SK-N-MC (cell line): ENCODE measurements at regions not wholly inside any gene's neighbourhood (a gene's known extent, or its start where the extent isn't known, plus 50 kb on each side); places are given as distances from the start of the nearest gene placed in this dataset.

ENCODE experiments used
- DNase-seq: peaks from one replicate; pipeline ENCODE4 v3.0.0-alpha.2; 2011; ENCODE audit warnings: low read depth, low spot score
- H3K27ac ChIP-seq: fragments of 200-600 bp; sonication (generic); 2 replicates; pipeline ENCODE4 v1.5.1; 2016; ENCODE audit warnings: mixed run types
- H3K36me3 ChIP-seq: fragments of 200-600 bp; sonication (generic); 2 replicates; pipeline ENCODE4 v1.6.1; 2017; ENCODE audit warnings: antibody characterized with exemption, low read length, mixed read lengths; ENCODE audit not compliant: insufficient read depth
- H3K4me3 ChIP-seq: fragments of 200-600 bp; sonication (generic); 2 replicates; pipeline ENCODE4 v1.5.1; 2016
- H3K9ac ChIP-seq: fragments of 200-600 bp; sonication (generic); 2 replicates; pipeline ENCODE4 v1.8.0; 2017; ENCODE audit warnings: mixed run types, mixed read lengths; ENCODE audit not compliant: insufficient read length
- H3K9me3 ChIP-seq: fragments of 200-600 bp; sonication (generic); 2 replicates; pipeline ENCODE4 v1.6.1; 2017; ENCODE audit warnings: low read depth, mild to moderate bottlenecking, antibody characterized with exemption, low read length, moderate library complexity, mixed read lengths
- EZH2 ChIP-seq: fragments of 200-600 bp; sonication (generic); IDR thresholded peaks from one replicate; pipeline ENCODE4 v1.6.1; 2017; ENCODE audit warnings: antibody characterized with exemption
- FOXP2 ChIP-seq: optimal IDR thresholded peaks from 2 replicates; pipeline ENCODE3; 2011; ENCODE audit warnings: mild to moderate bottlenecking, moderate library complexity; ENCODE audit not compliant: insufficient read depth; ENCODE audit errors: extremely low read length, control extremely low read depth
- POLR2AphosphoS5 ChIP-seq: IDR thresholded peaks from 2 replicates; pipeline ENCODE4 v1.6.1; 2012; ENCODE audit warnings: mild to moderate bottlenecking, low read depth, low read length, borderline replicate concordance

DNA sequence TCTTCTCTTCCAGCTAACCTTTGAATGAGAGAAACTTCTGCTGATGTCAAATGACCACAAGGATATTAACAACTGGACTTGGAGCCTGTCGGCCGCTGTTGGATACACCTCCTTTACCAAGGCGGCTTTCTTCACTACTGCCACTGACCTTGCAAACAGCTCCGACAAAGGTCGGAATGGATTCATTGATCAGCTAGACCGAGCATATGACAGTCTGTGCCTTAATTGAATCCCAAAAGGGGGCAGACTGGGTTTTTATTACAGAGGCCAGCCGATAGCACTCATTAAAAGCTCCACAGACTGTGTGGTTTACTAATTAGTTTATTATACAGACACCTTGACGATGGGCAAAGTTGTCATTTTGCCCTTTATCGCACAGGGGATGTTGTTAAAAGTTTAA, 394.5 kb downstream of the RERGL start:
- Histone ChIP-seq H3K4me3 (no peak overlapping the region), H3K27ac (no peak overlapping the region), H3K36me3 (no peaks in the 10 kb centered on the region)

GRCh38 chr12:17691369-17691768, 398.6 kb downstream of the RERGL start:
- Histone ChIP-seq H3K4me3 (no peak overlapping the region), H3K9me3 (no peaks in the 10 kb centered on the region), H3K27ac (no peak overlapping the region), H3K36me3 (no peaks in the 10 kb centered on the region), H3K9ac (no peak overlapping the region)
- DNase-seq: no peak
- no peak for TF ChIP-seq POLR2AphosphoS5
- no peak for TF ChIP-seq FOXP2
- no peak for TF ChIP-seq EZH2

More for the DNA sequence above, 394.5 kb downstream of the RERGL start:
- DNase-seq: no peak
- TF ChIP-seq FOXP2 (no peak), EZH2 (no peak), POLR2AphosphoS5 (no peak)
- H3K9ac ChIP-seq: no peak overlapping the region
- no peaks in the 10 kb centered on the region for H3K9me3 ChIP-seq

DNA sequence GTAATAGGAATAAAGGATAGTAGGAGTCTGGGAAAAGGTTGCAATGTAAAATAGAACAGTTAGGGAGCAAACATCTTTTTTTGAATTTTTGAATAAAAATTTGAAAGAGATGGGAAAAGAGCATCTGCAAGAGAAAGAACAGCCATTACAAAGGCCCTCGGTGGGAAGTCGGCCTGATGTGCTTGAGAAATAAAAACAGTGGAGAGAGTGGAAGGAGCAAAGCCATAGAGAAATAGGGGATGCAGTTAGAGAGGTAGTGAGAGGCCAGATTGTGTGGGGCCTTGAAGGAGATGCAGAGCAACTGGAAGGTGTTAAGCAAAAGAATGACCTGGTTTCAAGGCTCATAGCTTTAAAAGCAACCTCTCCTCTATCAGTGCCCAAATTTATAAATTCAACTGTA, 409.8 kb downstream of the RERGL start:
- DNase-seq: no peak
- H3K36me3 ChIP-seq: no peaks in the 10 kb centered on the region
- H3K4me3 ChIP-seq: no peak overlapping the region
- no peak overlapping the region for H3K27ac ChIP-seq
- no peak overlapping the region for H3K9ac ChIP-seq
- TF ChIP-seq EZH2 (no peak), FOXP2 (no peak), POLR2AphosphoS5 (no peak)
- H3K9me3 ChIP-seq: no peaks in the 10 kb centered on the region

GRCh38 chr12:17666641-17667324, 423.2 kb downstream of the RERGL start:
- no peaks in the 10 kb centered on the region for H3K9me3 ChIP-seq
- H3K9ac ChIP-seq: no peak overlapping the region

DNA sequence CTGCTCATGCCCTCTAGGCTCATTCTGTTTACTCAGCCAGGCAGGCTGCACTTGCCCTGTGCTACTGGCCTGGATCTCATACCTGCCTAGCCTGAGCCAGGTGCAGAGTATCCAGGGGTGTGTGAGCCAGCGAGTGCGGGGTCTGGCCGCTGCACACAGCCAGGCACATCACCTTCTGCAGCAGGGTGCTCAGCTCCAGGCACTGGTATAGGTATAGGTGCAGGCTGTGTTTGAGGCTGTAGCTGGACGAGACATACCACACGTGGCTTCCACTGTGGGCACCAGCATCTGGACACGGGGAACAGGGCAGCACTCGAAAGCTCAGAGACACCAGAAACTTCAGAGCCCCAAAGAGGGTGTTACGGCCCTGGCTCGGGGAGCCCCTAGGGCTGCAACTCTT, 424.2 kb downstream of the RERGL start:
- no peak for TF ChIP-seq FOXP2
- no peak for TF ChIP-seq EZH2
- no peak for TF ChIP-seq POLR2AphosphoS5
- Histone ChIP-seq H3K4me3 (no peak overlapping the region), H3K27ac (no peak overlapping the region), H3K9me3 (no peaks in the 10 kb centered on the region), H3K36me3 (no peaks in the 10 kb centered on the region), H3K9ac (no peak overlapping the region)
- no peak for DNase-seq

More at GRCh38 chr12:17666641-17667324, 423.2 kb downstream of the RERGL start:
- TF ChIP-seq EZH2: no peak
- TF ChIP-seq POLR2AphosphoS5: no peak
- TF ChIP-seq FOXP2: no peak
- DNase-seq: no peak
- Histone ChIP-seq H3K36me3 (no peaks in the 10 kb centered on the region), H3K4me3 (no peak overlapping the region), H3K27ac (no peak overlapping the region)

DNA sequence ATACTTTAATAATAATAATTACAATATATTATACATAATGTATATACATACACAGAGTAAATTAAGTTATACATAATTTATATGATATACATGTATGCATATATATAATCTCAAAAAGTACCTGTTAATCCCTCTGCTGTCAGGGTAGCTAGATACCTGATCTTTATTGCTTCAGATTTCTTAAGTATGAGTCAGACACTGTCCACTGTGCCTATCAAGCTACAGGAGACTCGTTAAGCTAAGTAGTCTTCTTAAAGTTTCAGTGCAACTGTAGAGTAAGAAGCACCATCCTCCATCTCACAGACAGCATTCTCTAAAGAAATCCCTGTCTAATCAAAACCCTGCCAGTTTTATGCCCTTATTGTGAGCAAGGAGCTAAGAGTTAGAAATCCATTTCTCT, 428.7 kb downstream of the RERGL start:
- Histone ChIP-seq H3K27ac (no peak overlapping the region), H3K9me3 (no peaks in the 10 kb centered on the region), H3K9ac (no peak overlapping the region), H3K4me3 (no peak overlapping the region), H3K36me3 (no peaks in the 10 kb centered on the region)
- no peak for DNase-seq
- TF ChIP-seq POLR2AphosphoS5: no peak
- no peak for TF ChIP-seq FOXP2
- TF ChIP-seq EZH2: no peak

DNA sequence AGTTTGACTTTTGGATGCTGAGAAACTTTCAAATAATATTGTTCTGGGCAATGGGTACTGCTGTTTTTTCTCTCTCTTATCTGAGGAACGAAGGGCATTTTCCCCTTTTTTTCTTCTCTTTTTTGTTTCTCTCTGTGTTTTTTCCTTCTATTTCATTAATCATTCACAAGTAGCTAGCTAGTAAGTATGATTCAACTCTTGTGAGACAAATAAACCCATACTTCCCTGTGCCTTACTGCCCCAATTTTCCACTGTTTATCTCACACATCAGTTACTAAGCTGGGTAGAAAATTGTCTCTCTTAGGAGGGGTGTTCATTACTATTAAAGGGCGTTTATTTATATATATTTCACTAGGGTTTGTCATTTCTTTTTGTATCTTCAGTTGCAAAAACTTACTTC, 437.6 kb downstream of the RERGL start:
- H3K9ac ChIP-seq: no peak overlapping the region
- no peaks in the 10 kb centered on the region for H3K9me3 ChIP-seq
- H3K27ac ChIP-seq: no peak overlapping the region
- no peak for TF ChIP-seq POLR2AphosphoS5
- no peak for TF ChIP-seq EZH2
- no peak for TF ChIP-seq FOXP2
- no peak for DNase-seq
- H3K4me3 ChIP-seq: no peak overlapping the region
- no peaks in the 10 kb centered on the region for H3K36me3 ChIP-seq

DNA sequence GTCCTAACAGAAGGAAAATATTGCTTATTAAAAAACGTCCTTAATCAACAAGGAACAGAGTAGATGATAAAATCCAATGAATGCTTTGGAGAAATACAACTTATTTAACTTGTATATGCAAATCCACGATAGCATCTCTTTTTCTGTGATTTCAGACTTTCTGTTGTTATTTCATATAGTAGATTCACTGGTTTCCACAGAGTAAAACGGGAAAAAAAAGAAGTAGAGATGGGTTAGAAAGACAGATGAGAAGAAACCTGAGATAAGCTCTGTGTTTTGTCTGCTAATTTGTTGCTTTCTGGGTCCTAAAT, 447.7 kb downstream of the RERGL start:
- no peak for TF ChIP-seq FOXP2
- TF ChIP-seq EZH2: no peak
- TF ChIP-seq POLR2AphosphoS5: no peak
- Histone ChIP-seq H3K27ac (no peak overlapping the region), H3K9ac (no peak overlapping the region), H3K9me3 (no peaks in the 10 kb centered on the region), H3K4me3 (peak overlapping the region; percentile 70), H3K36me3 (no peaks in the 10 kb centered on the region)
- DNase-seq: no peak

DNA sequence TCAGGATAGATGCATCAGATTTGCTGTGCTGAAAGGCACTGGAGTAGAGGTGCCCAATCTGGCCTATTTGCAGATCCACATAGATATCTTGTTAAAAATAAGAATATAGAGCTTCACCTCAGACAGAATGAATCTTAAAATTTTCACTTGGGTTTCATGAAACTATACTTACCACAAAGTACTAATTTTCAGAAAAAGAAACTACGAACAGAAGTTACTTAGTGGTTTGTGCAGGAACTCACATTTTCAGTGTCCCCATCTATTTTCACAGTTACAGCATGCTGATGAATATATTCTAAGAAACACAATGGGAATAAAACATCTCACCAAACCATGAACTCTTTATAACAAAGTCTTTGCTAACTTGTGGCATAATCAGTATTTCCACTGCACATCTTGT, 449.4 kb downstream of the RERGL start:
- Histone ChIP-seq H3K9me3 (no peaks in the 10 kb centered on the region), H3K9ac (no peak overlapping the region), H3K36me3 (no peaks in the 10 kb centered on the region), H3K4me3 (no peak overlapping the region), H3K27ac (no peak overlapping the region)
- TF ChIP-seq FOXP2 (no peak), POLR2AphosphoS5 (no peak), EZH2 (no peak)
- no peak for DNase-seq
